Posterior vena cava (tissue), 2 donors: ENCODE measurements at regions not wholly inside any gene's neighbourhood (a gene's known extent, or its start where the extent isn't known, plus 50 kb on each side); places are given as distances from the start of the nearest gene placed in this dataset.

Source experiments
- DNase-seq: peaks from one replicate; pipeline ENCODE4 v3.0.0-alpha.2; 2020; ENCODE audit warnings: low spot score
- intact Hi-C, 2 donors: fragments of 100-400 bp; cut with DNase I; formaldehyde crosslinking; loops; one replicate each; pipeline versions ENCODE4 v1.14.1 to v1.14.2; 2022 to 2023
- donor health status: DM: yes; HTN: yes; CAD: no.
- donor health status: DM: yes; HTN: yes; CAD: no.

- intact Hi-C loops = no loop called here
- no peak for DNase-seq
Observed at GRCh38 chr4:56213543-56213942, 173.7 kb downstream of the AASDH start.

- intact Hi-C loops = no loop called here
- no peak for DNase-seq
Observed at GRCh38 chr4:56212774-56213173, 174.5 kb downstream of the AASDH start.

- intact Hi-C loops = no loop called here
- DNase-seq = no peak
Observed at GRCh38 chr4:56211202-56211601, 176.1 kb downstream of the AASDH start.

- intact Hi-C loops = no loop called here
- DNase-seq = no peak
Observed at GRCh38 chr4:56210397-56210796, 176.9 kb downstream of the AASDH start.

GRCh38 chr4:56209767-56210166 is 177.5 kb downstream of the AASDH start:
- intact Hi-C loops = no loop called here
- DNase-seq = no peak

- intact Hi-C loops = no loop called here
- DNase-seq = no peak
Observed at GRCh38 chr4:56208103-56208502, 179.2 kb downstream of the AASDH start.

GRCh38 chr4:56206258-56206657 is 181.0 kb downstream of the AASDH start:
- intact Hi-C loops = no loop called here
- no peak for DNase-seq

- intact Hi-C loops = no loop called here
- DNase-seq = no peak
Observed at GRCh38 chr4:56200275-56200674, 187.0 kb downstream of the AASDH start.

GRCh38 chr4:56198265-56198664 is 189.0 kb downstream of the AASDH start:
- DNase-seq = no peak
- intact Hi-C loops = no loop called here

- no peak for DNase-seq
- intact Hi-C loops = no loop called here
Observed at GRCh38 chr4:56197387-56197786, 189.9 kb downstream of the AASDH start.

GRCh38 chr4:56195025-56195424 is 192.3 kb downstream of the AASDH start:
- intact Hi-C loops = no loop called here
- no peak for DNase-seq

- no peak for DNase-seq
- intact Hi-C loops = no loop called here
Observed at GRCh38 chr4:56191534-56191933, 195.8 kb downstream of the AASDH start.

- intact Hi-C loops = no loop called here
Observed at GRCh38 chr4:56187688-56188087, 199.6 kb downstream of the AASDH start.

GRCh38 chr4:56186808-56187523 is 200.3 kb downstream of the AASDH start:
- no peak for DNase-seq
- intact Hi-C loops = no loop called here

More at GRCh38 chr4:56187688-56188087, 199.6 kb downstream of the AASDH start:
- DNase-seq = no peak

GRCh38 chr4:56185901-56186300 is 201.4 kb downstream of the AASDH start:
- intact Hi-C loops = no loop called here
- DNase-seq = no peak

GRCh38 chr4:56184214-56184613 is 203.1 kb downstream of the AASDH start:
- no peak for DNase-seq
- intact Hi-C loops = no loop called here

GRCh38 chr4:56183344-56183959 is 203.8 kb downstream of the AASDH start:
- intact Hi-C loops = no loop called here
- DNase-seq = no peak

- intact Hi-C loops = no loop called here
- no peak for DNase-seq
Observed at GRCh38 chr4:56182356-56182755, 204.9 kb downstream of the AASDH start.

GRCh38 chr4:56181140-56181953 is 205.9 kb downstream of the AASDH start:
- no peak for DNase-seq
- intact Hi-C loops = no loop called here

GRCh38 chr4:56169061-56169460 is 218.2 kb downstream of the AASDH start:
- DNase-seq = no peak
- intact Hi-C loops = no loop called here
